ENCODE measurements at regions not wholly inside any gene's neighbourhood (a gene's known extent, or its start where the extent isn't known, plus 50 kb on each side); places are given as distances from the start of the nearest gene placed in this dataset.

- no peak for DNase-seq
Measured at GRCh38 chr13:85535316-85536084, 263.7 kb downstream of the SLITRK6 start.

GRCh38 chr13:85533911-85534310 lies 265.3 kb downstream of the SLITRK6 start:
- DNase-seq: no peak

GRCh38 chr13:85529218-85529594 lies 270.0 kb downstream of the SLITRK6 start:
- no peak for DNase-seq

- no peak for DNase-seq
Measured at GRCh38 chr13:85528491-85529217, 270.6 kb downstream of the SLITRK6 start.

- DNase-seq: no peak
Measured at GRCh38 chr13:85527316-85527715, 271.9 kb downstream of the SLITRK6 start.

- DNase-seq: no peak
Measured at GRCh38 chr13:85525411-85525810, 273.8 kb downstream of the SLITRK6 start.

- no peak for DNase-seq
Measured at GRCh38 chr13:85521657-85522056, 277.6 kb downstream of the SLITRK6 start.

GRCh38 chr13:85520445-85520844 lies 278.8 kb downstream of the SLITRK6 start:
- no peak for DNase-seq

- no peak for DNase-seq
Measured at GRCh38 chr13:85519363-85519762, 279.9 kb downstream of the SLITRK6 start.

- DNase-seq: no peak
Measured at GRCh38 chr13:85512421-85512820, 286.8 kb downstream of the SLITRK6 start.

- no peak for DNase-seq
Measured at GRCh38 chr13:85509512-85509911, 289.7 kb downstream of the SLITRK6 start.

GRCh38 chr13:85508683-85509329 lies 290.4 kb downstream of the SLITRK6 start:
- DNase-seq: no peak

GRCh38 chr13:85503797-85504196 lies 295.4 kb downstream of the SLITRK6 start:
- no peak for DNase-seq

GRCh38 chr13:85501616-85502015 lies 297.6 kb downstream of the SLITRK6 start:
- DNase-seq: no peak

GRCh38 chr13:85500696-85501256 lies 298.4 kb downstream of the SLITRK6 start:
- no peak for DNase-seq

- no peak for DNase-seq
Measured at GRCh38 chr13:85498774-85499173, 300.4 kb downstream of the SLITRK6 start.

GRCh38 chr13:85497652-85498051 lies 301.6 kb downstream of the SLITRK6 start:
- DNase-seq: no peak

- DNase-seq: no peak
Measured at GRCh38 chr13:85492283-85492682, 306.9 kb downstream of the SLITRK6 start.

- DNase-seq: no peak
Measured at GRCh38 chr13:85486663-85487062, 312.6 kb downstream of the SLITRK6 start.

- DNase-seq: no peak
Measured at GRCh38 chr13:85473144-85473543, 326.1 kb downstream of the SLITRK6 start.

GRCh38 chr13:85469320-85469719 lies 329.9 kb downstream of the SLITRK6 start:
- no peak for DNase-seq

GRCh38 chr13:85462792-85463425 lies 336.3 kb downstream of the SLITRK6 start:
- DNase-seq: no peak

- no peak for DNase-seq
Measured at GRCh38 chr13:85461621-85462020, 337.6 kb downstream of the SLITRK6 start.
